RPMI7951 (cell line): ENCODE measurements at regions not wholly inside any gene's neighbourhood (a gene's known extent, or its start where the extent isn't known, plus 50 kb on each side); places are given as distances from the start of the nearest gene placed in this dataset.
"Not testable (repeated sequence)": the region's sequence is repeated elsewhere in the genome, so short reads cannot be mapped to it uniquely, and the experiment has no call there.

Experiments
- DNase-seq: peaks from one replicate; pipeline ENCODE4 v3.0.0-alpha.2; 2012; ENCODE audit warnings: low read depth

- DNase-seq, result no peak
Measured at GRCh38 chr4:163077680-163078079, 89.0 kb downstream of the NAF1 start.

GRCh38 chr4:163072222-163072621 lies 94.5 kb downstream of the NAF1 start:
- no peak for DNase-seq

- no peak for DNase-seq
Measured at GRCh38 chr4:163071308-163071707, 95.4 kb downstream of the NAF1 start.

DNA sequence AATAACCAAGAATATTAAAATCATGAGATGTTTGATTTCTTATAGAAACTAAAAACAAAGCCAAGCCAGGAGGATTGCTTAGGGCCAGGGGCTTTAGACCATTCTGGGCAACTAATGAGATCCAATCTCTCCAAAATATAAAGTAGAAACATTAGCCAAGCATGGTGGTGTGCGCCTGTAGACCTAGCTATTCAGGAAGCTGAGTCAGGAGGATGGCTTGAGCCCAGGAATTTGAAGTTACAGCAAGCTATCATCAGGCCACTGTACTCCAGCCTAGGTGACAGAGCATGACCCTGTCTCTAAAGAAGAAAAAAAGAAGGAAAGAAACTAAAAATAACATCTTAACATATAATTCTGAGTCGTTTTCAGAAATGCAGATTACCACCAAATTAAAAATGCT lies 96.7 kb downstream of the NAF1 start:
- no peak for DNase-seq

GRCh38 chr4:163063891-163064290 lies 102.8 kb downstream of the NAF1 start:
- peak; percentile 77 for DNase-seq

GRCh38 chr4:163048447-163048846 lies 118.2 kb downstream of the NAF1 start:
- peak; percentile 37 for DNase-seq

DNA sequence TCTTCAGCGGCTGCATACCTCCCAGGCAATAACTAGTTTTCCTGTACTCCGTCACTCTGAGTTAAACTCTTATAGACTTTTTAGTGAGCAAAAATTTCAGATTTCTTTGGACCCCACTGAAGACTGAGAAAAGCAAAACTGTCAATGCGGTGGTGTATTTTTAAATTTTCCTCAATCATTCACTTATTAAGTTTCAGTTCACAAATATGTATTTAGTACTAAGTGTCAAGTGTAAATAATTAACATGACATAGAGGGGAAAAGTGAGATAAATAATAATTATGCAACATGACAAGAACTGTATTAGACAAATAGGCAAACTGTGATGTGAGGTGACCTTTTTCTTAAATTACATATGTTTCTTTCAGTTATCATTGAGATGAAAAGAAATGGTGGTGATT lies 124.4 kb downstream of the NAF1 start:
- DNase-seq, result no peak

DNA sequence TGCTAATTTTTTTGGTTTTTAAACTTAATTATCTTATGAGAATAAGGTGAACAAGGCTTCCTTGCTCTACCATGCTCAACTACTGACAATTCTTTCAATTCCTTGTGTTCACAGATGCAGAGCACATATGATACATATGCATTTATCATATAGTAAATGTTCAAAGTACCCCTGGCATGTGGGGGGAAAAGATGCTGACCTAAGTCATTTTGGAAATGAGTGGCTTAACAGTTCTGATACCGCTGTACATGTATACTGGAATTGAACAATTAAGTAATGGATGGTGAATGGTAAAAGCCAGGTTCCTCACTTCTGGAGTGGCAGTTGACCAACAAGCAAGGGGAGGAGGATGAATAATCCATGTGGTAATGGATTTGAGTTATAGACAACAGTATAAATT lies 149.6 kb downstream of the NAF1 start:
- no peak for DNase-seq

DNA sequence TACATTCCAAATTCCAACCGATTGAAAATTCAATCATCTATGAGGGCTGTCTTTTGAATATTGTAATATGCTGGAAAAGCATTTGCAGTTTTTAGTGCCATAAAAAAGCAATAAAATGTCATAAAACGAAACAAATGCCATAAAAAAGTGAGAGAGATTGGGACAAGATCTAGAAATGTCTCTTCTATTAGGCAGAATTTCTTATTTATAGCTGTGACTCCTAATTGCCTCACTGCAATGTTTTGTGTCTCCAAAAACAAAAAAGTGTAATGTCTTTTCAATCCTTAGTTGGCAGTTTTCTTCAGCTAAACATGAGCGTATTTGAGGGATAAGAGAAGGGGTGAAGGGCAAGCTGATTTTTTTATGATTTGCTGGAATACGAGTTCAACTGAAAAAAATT lies 153.9 kb downstream of the NAF1 start:
- DNase-seq, result no peak

DNA sequence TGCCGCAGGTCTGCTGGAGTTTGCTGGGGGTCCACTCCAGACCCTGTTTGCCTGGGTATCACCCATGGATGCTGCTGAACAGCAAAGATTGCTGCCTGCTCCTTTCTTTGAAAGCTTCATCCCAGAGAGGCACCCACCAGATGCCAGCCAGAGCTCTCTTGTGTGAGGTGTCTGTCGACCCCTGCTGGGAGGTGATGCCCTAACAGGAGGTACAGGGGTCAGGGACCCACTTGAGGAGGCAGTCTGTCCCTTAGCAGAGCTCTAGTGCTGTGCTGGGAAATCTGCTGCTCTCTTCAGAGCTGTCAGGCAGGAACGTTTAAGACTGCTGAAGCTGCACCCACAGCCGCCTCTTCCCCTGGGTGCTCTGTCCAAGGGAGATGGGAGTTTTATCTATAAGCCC lies 162.7 kb downstream of the NAF1 start:
- DNase-seq, result no peak

GRCh38 chr4:162988530-162988929 lies 178.2 kb downstream of the NAF1 start:
- DNase-seq, result no peak

- no peak for DNase-seq
Measured at GRCh38 chr4:162985131-162985530, 181.6 kb downstream of the NAF1 start.

- DNase-seq, result no peak
Measured at GRCh38 chr4:162984621-162985020, 182.1 kb downstream of the NAF1 start.

GRCh38 chr4:162981823-162982222 lies 184.9 kb downstream of the NAF1 start:
- no peak for DNase-seq

DNA sequence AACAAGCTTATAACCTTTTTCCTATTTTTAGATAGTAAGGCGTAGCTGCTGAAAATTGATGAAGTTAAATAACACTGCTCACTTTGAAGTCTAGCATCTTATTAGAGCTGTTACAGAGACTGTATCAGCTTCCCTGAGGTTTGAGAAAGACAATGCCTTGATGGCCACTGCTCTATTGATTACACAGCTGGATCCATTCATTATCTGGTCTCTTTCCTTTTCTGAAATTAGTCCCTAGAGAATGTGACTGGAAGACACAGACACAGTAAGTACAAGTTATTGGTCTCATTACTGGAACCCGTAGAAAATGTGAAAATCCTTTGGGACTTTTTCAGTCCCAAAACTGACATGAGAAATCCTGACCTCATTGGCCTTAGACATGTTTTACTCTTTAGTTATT lies 188.3 kb downstream of the NAF1 start:
- no peak for DNase-seq

DNA sequence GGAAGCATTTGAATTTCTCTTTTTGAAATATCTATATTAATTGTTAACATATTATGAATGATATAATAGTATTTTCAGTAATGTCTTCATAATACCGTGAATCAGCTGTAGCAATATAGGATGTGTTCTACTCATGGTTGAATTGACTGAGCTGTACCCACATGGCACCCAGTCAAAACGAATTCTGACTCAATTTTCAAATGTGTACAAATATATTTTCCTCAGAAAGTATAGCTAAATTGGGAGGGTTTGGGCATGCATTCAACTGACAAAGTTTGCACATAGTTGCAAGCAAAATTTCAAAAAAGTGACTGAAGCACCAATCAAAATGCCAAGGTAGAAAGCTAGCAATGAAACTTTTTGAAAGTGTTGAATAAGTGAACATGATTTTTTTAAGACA lies 188.9 kb downstream of the NAF1 start:
- no peak for DNase-seq

- no peak for DNase-seq
Measured at GRCh38 chr4:162972661-162973330, 193.9 kb downstream of the NAF1 start.

DNA sequence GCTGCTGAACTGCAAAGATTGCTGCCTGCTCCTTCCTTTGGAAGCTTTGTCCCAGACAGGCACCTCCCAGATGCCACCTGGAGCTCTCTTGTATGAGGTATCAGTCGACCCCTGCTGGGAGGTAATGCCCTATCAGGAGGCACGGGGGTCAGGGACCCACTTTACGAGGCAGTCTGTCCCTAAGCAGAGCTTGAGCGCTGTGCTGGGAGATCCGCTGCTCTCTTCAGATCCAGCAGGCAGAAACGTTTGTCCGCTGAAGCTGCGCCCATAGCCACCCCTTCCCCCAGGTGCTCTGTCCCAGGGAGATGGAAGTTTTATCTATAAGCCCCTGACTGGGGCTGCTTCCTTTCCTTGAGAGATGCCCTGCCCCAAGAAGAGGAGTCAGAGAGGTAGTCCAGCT lies 197.5 kb downstream of the NAF1 start:
- DNase-seq, result no peak

GRCh38 chr4:162965978-162966377 lies 200.7 kb downstream of the NAF1 start:
- DNase-seq, result not testable (repeated sequence)

DNA sequence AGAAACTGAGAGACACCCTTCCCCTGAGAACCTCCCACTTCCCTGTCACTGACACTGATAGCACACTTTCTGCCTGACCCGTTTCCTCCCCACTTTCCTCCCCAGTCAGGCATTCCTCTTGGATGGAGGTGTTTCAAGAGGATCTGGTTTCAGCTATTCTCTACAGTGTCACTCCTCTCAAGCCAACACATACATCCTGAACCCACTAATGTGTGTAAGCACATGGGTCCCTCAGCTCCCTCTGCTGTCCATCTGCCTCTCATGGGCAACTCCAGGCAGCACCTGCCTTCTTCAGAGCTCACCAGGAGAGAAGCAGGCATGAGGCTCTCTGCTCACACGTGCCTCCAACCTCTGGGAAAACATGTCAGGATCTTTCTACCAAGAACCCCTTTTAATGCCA lies 207.6 kb downstream of the NAF1 start:
- DNase-seq, result no peak

GRCh38 chr4:162957521-162958143 lies 209.1 kb downstream of the NAF1 start:
- DNase-seq, result no peak

DNA sequence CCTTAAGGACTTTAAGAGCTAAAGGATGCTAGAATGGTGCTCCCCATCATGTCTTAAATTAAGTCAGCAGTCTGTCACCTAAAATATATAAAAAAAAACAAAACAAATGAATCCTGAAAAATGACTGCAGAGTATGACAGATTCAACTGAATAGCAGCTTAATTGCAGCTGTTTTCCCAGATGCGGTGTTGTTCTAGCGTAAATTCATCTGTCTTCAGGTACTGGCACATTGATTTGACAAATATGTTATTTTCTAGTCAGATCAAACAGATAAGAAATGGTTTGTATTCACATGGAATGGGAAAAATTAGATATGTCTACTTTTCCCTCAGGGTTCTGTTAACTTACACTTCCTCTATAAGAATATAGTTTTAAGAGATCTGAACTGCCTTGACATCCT lies 211.7 kb downstream of the NAF1 start:
- no peak for DNase-seq

DNA sequence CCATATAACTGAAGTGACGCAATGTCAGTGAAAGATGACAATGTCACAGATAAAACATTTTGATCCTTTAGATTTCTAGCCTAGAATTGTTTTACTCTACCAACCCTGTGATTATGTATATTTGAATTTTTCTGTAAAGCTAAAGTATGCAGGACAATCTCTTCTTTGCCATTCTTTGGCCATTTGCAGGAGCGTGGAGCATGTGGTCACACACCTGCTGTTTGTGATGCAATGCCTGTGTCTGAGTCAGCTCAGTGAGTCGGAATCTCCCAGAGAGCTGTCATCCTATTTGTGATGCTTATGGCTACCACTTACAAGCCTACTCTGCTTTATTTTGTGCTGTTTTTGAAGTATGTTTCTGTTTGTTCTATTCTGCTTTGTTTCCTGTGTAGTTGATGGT lies 214.5 kb downstream of the NAF1 start:
- DNase-seq, result no peak

DNA sequence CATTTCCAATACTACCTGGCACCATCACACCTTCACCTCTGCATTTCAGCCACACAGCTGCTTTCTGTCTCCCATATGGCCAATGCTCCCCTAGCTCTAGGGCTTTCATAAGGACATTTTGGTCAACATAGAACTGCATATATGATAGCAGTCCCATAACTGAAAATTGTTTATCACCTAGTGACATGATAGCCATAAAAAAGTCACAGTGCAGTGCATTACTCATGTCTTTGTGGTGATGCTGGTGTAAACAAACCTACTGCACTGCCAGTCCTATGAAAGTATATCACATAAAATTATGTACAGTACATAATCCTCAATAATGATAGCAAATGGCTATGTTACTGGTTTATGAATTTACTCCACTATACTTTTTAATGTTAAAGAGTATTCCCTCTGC lies 221.0 kb downstream of the NAF1 start:
- DNase-seq, result no peak
